ENCODE measurements at regions not wholly inside any gene's neighbourhood (a gene's known extent, or its start where the extent isn't known, plus 50 kb on each side); places are given as distances from the start of the nearest gene placed in this dataset.

DNA sequence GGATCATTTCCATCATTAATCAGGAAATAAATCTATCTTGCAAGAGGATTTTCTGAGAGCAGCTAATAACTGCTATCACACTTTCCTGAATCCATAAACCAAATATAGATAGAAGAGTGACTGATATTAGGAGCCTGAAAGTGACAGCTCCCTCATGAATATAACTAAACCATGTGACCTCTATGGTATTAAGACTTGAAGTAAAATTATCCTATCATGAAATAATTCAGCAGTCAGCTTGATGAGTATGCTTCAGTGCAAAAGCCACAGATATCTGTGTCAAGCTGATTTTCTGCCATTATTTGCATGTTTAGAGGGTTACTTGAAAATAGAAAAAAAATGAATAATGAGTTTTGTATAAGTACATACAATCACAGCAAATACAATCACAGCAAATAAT, 80.1 kb upstream of the PPP1R3A start:
- TF ChIP-seq CTCF (IDR thresholded peaks at IDR 0.05) = no peak
- no peak for TF ChIP-seq POLR2A (IDR thresholded peaks at IDR 0.05)
